Right hindlimb (tissue), 1 donor: ENCODE measurements at regions not wholly inside any gene's neighbourhood (a gene's known extent, or its start where the extent isn't known, plus 50 kb on each side); places are given as distances from the start of the nearest gene placed in this dataset.

ENCODE experiments used
- DNase-seq: peaks from one replicate; pipeline ENCODE4 v3.0.0-alpha.2; 2018

DNA sequence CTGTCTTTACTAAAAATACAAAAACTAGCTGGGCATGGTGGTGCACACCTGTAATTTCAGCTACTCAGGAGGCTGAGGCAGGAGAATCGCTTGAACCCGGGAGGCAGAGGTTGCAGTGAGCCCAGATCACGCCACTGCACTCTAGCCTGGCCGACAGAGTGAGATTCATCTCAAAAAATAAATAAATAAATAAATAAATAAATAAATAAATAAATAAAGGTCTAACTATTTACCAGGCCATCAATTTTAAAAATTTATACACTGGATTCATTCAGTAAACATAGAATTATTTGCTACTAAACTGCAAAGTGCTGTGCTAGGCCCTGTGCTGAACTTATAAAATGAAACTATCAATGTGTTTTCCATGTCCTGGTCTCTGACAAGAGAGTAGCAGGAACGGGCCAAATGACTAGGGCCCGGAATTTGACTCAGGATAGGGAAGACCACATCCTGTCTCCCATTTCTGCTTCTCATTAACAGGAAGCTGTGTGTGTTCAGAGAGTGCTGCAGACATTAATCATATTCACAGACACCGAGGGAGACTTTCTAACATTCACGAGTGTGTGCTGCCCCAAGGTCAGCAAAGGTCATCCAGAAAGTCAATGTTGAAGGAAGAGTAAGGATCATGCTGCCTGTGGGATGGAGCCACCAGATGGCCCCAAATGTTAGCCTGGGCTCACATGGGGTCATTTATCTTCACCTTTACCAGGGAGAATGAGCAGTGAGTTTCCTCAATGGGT, 95.8 kb downstream of the SPP2 start:
- no peak for DNase-seq

- DNase-seq = no peak
Measured at GRCh38 chr2:234145511-234145910, 95.0 kb downstream of the SPP2 start.

DNA sequence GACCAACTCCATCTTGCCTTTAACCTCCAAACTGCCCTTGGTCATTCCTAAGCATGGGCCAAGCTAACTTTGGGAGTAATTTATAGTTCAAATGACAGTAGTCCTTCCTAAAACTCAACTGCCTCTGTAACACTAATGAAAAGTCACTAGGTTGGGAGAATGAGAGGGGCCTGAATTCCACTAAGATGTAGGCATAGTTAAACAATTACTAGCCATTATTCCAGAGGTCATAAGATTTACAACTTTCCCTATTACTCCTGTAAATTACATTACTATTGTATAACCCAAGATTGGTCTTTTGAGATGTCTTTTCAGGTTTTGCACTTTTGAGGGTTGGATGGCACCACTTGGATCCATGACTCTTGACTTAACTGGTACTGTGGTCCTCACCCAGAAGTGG, 94.6 kb downstream of the SPP2 start:
- DNase-seq = no peak

DNA sequence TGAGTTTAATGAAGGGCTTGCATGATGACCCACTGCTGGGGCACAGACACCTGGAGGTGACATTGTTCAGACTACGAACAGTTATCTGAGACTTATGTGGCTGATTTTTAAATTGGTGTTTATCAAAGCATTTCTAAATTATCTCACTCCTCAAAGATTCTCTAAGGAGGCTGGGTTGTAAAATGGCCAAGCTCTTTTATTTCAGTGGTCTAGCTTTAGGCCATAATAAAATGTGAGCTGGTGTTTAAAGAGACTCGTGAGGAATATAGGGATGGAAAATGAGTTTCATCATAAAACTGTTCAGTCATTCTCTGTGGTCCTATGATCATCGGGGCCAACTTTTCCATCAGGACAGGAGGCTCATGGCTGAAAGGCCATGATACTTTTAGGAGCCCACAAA, 93.4 kb downstream of the SPP2 start:
- DNase-seq = no peak

DNA sequence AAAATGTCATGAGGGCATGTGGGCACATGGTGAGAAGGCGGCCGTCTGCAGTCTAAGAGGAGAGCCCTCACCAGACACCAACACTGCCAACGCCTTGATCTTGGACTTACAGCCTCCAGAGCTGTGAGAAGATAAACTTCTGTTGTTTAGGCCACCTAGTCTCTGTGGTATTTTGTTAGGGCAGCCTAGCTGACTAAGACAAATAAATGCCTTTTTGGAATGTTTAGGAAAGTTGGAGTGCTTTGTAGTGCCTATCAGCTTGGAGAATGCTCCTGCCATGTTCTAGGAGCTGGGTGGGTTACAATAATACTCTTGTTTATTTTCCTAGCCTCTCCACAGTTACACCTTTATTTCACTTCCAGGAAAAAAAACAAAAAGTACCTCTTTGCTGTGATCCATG, 92.0 kb downstream of the SPP2 start:
- no peak for DNase-seq

- DNase-seq = no peak
Measured at GRCh38 chr2:234139755-234140154, 89.3 kb downstream of the SPP2 start.

DNA sequence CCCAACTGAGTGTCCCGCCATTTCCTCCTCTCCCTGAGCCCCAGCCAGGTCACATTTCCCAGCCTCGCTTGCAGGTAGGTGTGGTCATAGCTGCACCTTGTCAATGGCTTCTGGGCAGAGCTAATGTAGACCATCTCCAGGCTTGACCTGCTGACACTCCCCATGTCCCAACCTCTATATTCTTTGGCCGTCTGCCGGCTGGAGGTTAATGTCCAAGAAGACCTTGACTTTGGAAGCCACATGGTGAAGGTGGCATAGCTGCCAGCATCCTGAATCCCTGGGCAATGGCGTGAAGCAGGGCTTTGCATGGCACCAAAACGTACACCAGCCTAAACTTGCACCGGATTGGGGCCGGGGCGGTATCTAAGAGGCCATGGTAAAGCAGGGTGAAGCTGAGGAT, 88.3 kb downstream of the SPP2 start:
- DNase-seq = no peak

GRCh38 chr2:234137400-234138014, 87.0 kb downstream of the SPP2 start:
- DNase-seq = no peak

GRCh38 chr2:234136461-234136860, 86.0 kb downstream of the SPP2 start:
- no peak for DNase-seq

- DNase-seq = peak; percentile 58
Measured at GRCh38 chr2:234135750-234136221, 85.3 kb downstream of the SPP2 start.

DNA sequence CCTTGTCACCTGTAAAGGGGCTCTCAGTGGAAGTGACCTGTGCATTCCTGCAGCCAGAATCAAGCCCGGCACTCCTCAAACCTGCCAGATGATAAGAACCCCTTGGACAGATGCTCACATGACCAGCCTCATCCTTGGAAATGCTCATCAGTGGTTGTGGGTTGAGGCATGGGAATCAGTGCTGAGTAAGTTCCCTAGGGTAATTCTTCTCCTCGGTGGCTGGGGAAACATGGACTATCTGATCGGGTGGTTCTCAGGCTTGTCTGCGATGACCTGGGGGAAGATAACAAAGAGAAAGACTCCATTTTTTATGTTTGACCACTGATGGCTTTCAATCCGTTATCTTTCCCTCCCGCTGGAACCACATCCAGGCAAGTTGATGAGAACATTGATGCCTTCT, 84.0 kb downstream of the SPP2 start:
- DNase-seq = no peak

GRCh38 chr2:234133004-234133403, 82.5 kb downstream of the SPP2 start:
- DNase-seq = no peak

- no peak for DNase-seq
Measured at GRCh38 chr2:234130777-234131181, 80.3 kb downstream of the SPP2 start.

GRCh38 chr2:234128606-234129005, 78.1 kb downstream of the SPP2 start:
- no peak for DNase-seq
